Panc1 (cell line): ENCODE measurements at regions not wholly inside any gene's neighbourhood (a gene's known extent, or its start where the extent isn't known, plus 50 kb on each side); places are given as distances from the start of the nearest gene placed in this dataset.

Experiments used
- ATAC-seq: fragments of 200-7000 bp; cut with Tn5 transposase; 2 replicates; pipeline ENCODE4 v1.9.1; 2020; ENCODE audit warnings: mild to moderate bottlenecking, moderate library complexity
- BruUV-seq: library from RNA; stranded (reverse); fragments of 400-500 nt; replicated peaks from 2 replicates; lab custom pipeline; 2021; lab: Mats Ljungman, UMichigan
- CTCF ChIA-PET: fragments of 300-600 bp; sonication (Branson Sonifier 250); formaldehyde crosslinking; loops from one replicate; lab custom pipeline; 2022; ENCODE audit warnings: antibody characterized with exemption; lab: Charles Lee
- POLR2A ChIA-PET: fragments of 300-600 bp; sonication (Branson Sonifier 250); formaldehyde crosslinking; loops from one replicate; lab custom pipeline; 2022; ENCODE audit warnings: antibody characterized with exemption; lab: Charles Lee
- DNase-seq: peaks from one replicate; pipeline ENCODE4 v3.0.0-alpha.2; 2010; ENCODE audit warnings: low read depth, low spot score
- H3K27ac ChIP-seq: 2 replicates; pipeline ENCODE4 v1.5.1; 2011; ENCODE audit warnings: mild to moderate bottlenecking, low read length, inconsistent platforms
- H3K27me3 ChIP-seq: fragments of 200-500 bp; sonication (Bioruptor generic); 2 replicates; pipeline ENCODE4 v1.6.0; 2014; ENCODE audit warnings: low read length, inconsistent platforms; ENCODE audit not compliant: control insufficient read depth, insufficient read depth
- H3K36me3 ChIP-seq: fragments of 200-500 bp; sonication (Bioruptor generic); 2 replicates; pipeline ENCODE4 v1.5.1; 2014; ENCODE audit warnings: inconsistent platforms, mild to moderate bottlenecking, low read length, moderate library complexity; ENCODE audit not compliant: control insufficient read depth, insufficient read depth
- H3K4me1 ChIP-seq: 2 replicates; pipeline ENCODE4 v1.5.1; 2011; ENCODE audit warnings: inconsistent platforms, mild to moderate bottlenecking, low read length, moderate library complexity; ENCODE audit not compliant: control insufficient read depth, insufficient read depth
- H3K4me3 ChIP-seq, 2 experiments: 2 replicates each; pipeline ENCODE4 v1.5.1; 2011 to 2012; ENCODE audit warnings: low read depth in 2 of 2, low read length in 2 of 2, mild to moderate bottlenecking in 2 of 2, inconsistent platforms in 1 of 2, moderate library complexity in 1 of 2
- H3K9me3 ChIP-seq: fragments of 200-500 bp; sonication (Bioruptor generic); 2 replicates; pipeline ENCODE4 v1.5.1; 2014; ENCODE audit warnings: low read depth, mild to moderate bottlenecking, inconsistent platforms, low read length, moderate library complexity; ENCODE audit not compliant: control insufficient read depth, insufficient read depth
- POLR2AphosphoS5 ChIP-seq: IDR thresholded peaks from 2 replicates; pipeline ENCODE4 v1.6.1; 2012; ENCODE audit warnings: mild to moderate bottlenecking, low read depth, low read length, moderate library complexity
- SIN3A ChIP-seq: IDR thresholded peaks from 2 replicates; pipeline ENCODE4 v1.6.1; 2012; ENCODE audit warnings: low read depth, mild to moderate bottlenecking, low read length, moderate library complexity, borderline replicate concordance; ENCODE audit not compliant: insufficient read depth
- TCF7L2 ChIP-seq: IDR thresholded peaks from 2 replicates; pipeline ENCODE4 v1.6.1; 2011; ENCODE audit warnings: mild to moderate bottlenecking, low read depth, low read length, inconsistent platforms
- in situ Hi-C: cut with HindIII; loops from 2 replicates; pipeline ENCODE4 v1.10.0; 2016; ENCODE audit warnings: low sequenced_read_pairs, low pct_unique_long_range_greater_than_20kb
- intact Hi-C: fragments of 100-400 bp; cut with micrococcal nuclease; formaldehyde crosslinking; loops from one replicate; pipeline ENCODE4 v1.10.0; 2022; ENCODE audit not compliant: unreplicated experiment
- TF ChIP-seq, protein P1 (sequence below): fragments of 450-650 bp; IDR thresholded peaks from 2 replicates; pipeline ENCODE4 v1.5.1; 2017; ENCODE audit warnings: mild to moderate bottlenecking
- TF ChIP-seq, protein P2 (sequence below), 2 experiments: IDR thresholded peaks; 2 replicates each; pipeline ENCODE4 v1.6.1; 2011 to 2012; ENCODE audit warnings: low read depth in 2 of 2, control low read depth in 1 of 2, low read length in 1 of 2, mild to moderate bottlenecking in 1 of 2, moderate library complexity in 1 of 2; ENCODE audit not compliant: insufficient read depth in 1 of 2

DNA sequence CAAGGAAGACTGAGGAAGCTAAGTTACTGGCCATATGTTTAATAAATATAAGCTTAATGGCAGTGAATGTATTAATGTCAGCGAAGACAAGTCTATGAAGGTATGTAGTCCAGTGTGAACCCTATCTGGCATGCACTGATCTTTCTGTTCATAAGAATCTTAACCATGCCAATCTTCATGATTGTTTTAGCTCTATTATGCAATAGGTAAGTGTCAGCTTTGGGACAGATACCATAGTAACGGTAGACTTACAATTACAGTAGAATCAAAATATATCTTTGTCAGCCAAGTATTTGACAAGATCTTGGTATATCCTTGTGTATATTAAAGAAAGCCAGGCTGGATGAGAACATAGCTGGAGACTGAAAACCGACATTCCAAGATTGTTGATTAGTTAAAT, 428.5 kb downstream of the SPRY2 start:
- CTCF ChIA-PET, result no interaction called here

DNA sequence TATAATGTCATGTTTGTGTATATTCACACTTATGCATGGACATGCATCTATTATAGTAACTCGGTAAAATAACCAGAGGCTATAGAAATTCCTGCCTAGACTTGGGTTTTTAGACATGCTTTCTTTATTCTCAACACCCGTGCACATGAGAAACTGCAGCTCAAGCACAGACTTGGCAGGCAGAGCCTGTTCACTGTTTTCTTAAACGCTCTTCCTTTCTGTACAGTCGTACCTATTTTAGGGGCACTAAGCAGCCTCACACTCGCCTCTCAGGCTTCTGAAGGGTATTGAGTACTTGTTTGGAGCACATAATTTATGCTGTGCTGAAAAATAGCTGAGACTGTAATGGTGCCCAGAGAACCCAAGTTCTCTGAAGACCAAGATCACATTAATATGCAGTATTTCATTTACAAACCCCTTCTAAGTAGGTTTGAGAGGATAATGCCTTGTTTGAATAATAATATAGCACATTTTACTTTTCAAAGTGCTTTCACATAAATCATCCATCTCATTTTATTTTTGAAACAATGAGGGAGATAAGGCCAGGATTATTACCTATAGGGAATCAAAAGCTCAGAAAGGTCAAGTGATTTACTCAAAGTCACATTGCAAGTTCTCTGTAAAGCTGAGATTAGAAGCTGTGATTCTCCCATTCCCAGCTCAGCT, 429.9 kb downstream of the SPRY2 start:
- intact Hi-C loops, result no loop called here
- POLR2A ChIA-PET, result no interaction called here
- in situ Hi-C loops, result no loop called here
- TF ChIP-seq, protein P1, sequence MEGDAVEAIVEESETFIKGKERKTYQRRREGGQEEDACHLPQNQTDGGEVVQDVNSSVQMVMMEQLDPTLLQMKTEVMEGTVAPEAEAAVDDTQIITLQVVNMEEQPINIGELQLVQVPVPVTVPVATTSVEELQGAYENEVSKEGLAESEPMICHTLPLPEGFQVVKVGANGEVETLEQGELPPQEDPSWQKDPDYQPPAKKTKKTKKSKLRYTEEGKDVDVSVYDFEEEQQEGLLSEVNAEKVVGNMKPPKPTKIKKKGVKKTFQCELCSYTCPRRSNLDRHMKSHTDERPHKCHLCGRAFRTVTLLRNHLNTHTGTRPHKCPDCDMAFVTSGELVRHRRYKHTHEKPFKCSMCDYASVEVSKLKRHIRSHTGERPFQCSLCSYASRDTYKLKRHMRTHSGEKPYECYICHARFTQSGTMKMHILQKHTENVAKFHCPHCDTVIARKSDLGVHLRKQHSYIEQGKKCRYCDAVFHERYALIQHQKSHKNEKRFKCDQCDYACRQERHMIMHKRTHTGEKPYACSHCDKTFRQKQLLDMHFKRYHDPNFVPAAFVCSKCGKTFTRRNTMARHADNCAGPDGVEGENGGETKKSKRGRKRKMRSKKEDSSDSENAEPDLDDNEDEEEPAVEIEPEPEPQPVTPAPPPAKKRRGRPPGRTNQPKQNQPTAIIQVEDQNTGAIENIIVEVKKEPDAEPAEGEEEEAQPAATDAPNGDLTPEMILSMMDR, result no peak
- TF ChIP-seq, protein P2, sequence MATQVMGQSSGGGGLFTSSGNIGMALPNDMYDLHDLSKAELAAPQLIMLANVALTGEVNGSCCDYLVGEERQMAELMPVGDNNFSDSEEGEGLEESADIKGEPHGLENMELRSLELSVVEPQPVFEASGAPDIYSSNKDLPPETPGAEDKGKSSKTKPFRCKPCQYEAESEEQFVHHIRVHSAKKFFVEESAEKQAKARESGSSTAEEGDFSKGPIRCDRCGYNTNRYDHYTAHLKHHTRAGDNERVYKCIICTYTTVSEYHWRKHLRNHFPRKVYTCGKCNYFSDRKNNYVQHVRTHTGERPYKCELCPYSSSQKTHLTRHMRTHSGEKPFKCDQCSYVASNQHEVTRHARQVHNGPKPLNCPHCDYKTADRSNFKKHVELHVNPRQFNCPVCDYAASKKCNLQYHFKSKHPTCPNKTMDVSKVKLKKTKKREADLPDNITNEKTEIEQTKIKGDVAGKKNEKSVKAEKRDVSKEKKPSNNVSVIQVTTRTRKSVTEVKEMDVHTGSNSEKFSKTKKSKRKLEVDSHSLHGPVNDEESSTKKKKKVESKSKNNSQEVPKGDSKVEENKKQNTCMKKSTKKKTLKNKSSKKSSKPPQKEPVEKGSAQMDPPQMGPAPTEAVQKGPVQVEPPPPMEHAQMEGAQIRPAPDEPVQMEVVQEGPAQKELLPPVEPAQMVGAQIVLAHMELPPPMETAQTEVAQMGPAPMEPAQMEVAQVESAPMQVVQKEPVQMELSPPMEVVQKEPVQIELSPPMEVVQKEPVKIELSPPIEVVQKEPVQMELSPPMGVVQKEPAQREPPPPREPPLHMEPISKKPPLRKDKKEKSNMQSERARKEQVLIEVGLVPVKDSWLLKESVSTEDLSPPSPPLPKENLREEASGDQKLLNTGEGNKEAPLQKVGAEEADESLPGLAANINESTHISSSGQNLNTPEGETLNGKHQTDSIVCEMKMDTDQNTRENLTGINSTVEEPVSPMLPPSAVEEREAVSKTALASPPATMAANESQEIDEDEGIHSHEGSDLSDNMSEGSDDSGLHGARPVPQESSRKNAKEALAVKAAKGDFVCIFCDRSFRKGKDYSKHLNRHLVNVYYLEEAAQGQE (IDR thresholded peaks at IDR 0.05; ENCODE audit: insufficient read depth in 1 of 2, low read depth in 2 of 2, low read length in 1 of 2), result no peak
- no peak for TF ChIP-seq SIN3A
- BruUV-seq, result no TSS peak
- H3K27me3 ChIP-seq, result no peaks in the 10 kb centered on the region
- no peaks in the 10 kb centered on the region for H3K4me1 ChIP-seq
- no peaks in the 10 kb centered on the region for H3K9me3 ChIP-seq
- DNase-seq (no peak), ATAC-seq (no peak)
- no peak overlapping the region for H3K4me3 ChIP-seq
- CTCF ChIA-PET, result no interaction called here
- H3K36me3 ChIP-seq, result no peaks in the 10 kb centered on the region
- no peak overlapping the region; the same call in 1 of the 2 replicates for H3K27ac ChIP-seq

More for the DNA sequence above, 428.5 kb downstream of the SPRY2 start:
- ATAC-seq, result no peak
- Histone ChIP-seq H3K27ac (no peak overlapping the region; the same call in 1 of the 2 replicates), H3K4me1 (no peaks in the 10 kb centered on the region), H3K4me3 (no peak overlapping the region), H3K27me3 (no peaks in the 10 kb centered on the region), H3K9me3 (no peaks in the 10 kb centered on the region), H3K36me3 (no peaks in the 10 kb centered on the region)
- in situ Hi-C loops, result no loop called here
- no peak for DNase-seq
- intact Hi-C loops, result no loop called here
- no TSS peak for BruUV-seq
- POLR2A ChIA-PET, result no interaction called here
- TF ChIP-seq TCF7L2 (no peak), POLR2AphosphoS5 (no peak), SIN3A (no peak)
- TF ChIP-seq, protein P1, result no peak
- TF ChIP-seq, protein P2 (IDR thresholded peaks at IDR 0.05; ENCODE audit: insufficient read depth in 1 of 2, low read depth in 2 of 2, low read length in 1 of 2), result no peak
